ENCODE measurements at regions not wholly inside any gene's neighbourhood (a gene's known extent, or its start where the extent isn't known, plus 50 kb on each side); places are given as distances from the start of the nearest gene placed in this dataset.

DNA sequence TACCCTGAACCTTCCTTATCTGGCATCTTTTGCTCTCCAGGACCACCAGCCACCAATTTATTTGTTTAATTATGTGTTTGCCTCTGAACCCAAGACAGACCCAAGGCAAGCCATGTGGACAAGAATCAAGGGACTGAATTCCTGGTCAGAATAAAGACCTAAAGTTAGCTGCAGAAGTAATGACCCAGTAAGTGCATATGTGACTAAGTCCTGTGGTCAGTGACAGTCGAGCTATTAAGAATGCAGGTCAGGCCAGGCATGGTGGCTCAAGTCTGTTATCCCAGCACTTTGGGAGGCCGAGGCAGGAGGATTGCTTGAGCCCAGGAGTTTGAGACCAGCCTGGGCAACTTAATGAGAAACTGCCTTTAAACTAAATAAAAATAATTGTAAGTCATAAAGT is 139.4 kb downstream of the CCDC71L start:
- intact Hi-C loops (cut with DNase I; ENCODE audit: low total_unique reads), result no loop called here
- H3K4me3 ChIP-seq (ENCODE audit: low read depth, poor library complexity, severe bottlenecking), result no peak overlapping the region
- no peak for DNase-seq (ENCODE audit: low spot score in 2 of 2)
- 78 to 85% methylated on average over 2 of the region's 2 CpGs for WGBS, 2 donors
- TF ChIP-seq POLR2A (IDR thresholded peaks at IDR 0.05) (no peak), CTCF (IDR thresholded peaks at IDR 0.05) (no peak)

DNA sequence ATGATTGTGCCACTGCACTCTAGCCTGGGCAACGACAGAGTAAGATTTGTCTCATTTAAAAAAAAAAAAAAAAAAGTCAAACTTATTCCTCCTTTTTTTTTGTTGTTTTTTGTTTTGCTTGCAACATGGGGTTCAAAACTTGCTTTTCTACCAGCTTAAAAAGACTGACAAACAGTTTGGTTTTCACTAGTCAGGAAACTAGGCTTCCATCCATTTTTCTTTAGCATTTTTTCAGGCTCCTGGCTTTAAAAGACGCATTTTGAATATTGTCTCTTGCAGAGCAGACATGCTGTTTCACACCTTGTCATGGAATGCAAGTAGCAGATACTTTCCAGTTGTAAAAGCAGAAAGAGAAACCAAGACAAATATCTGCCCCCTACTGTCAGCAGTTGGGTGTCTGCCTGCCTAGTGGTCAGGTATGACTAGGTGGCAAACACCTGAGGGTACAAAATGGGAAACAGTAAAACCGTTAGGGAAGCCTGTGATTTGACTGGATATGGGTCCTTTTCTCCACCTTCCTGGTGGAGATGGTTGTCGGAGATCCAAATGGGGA is 139.9 kb downstream of the CCDC71L start:
- TF ChIP-seq CTCF (IDR thresholded peaks at IDR 0.05), result no peak
- TF ChIP-seq POLR2A (IDR thresholded peaks at IDR 0.05), result no peak
- intact Hi-C loops (cut with DNase I; ENCODE audit: low total_unique reads), result no loop called here
- H3K4me3 ChIP-seq (ENCODE audit: low read depth, poor library complexity, severe bottlenecking), result no peak overlapping the region
- no peak for DNase-seq (ENCODE audit: low spot score in 2 of 2)
- 76 to 83% methylated on average over 4 of the region's 4 CpGs for WGBS, 2 donors

- TF ChIP-seq CTCF (IDR thresholded peaks at IDR 0.05) (no peak), POLR2A (IDR thresholded peaks at IDR 0.05) (no peak)
- DNase-seq (ENCODE audit: low spot score in 2 of 2), result no peak
- intact Hi-C loops (cut with DNase I; ENCODE audit: low total_unique reads), result no loop called here
- 86 to 89% methylated on average over 6 of the region's 6 CpGs for WGBS, 2 donors
- no peak overlapping the region for H3K4me3 ChIP-seq (ENCODE audit: low read depth, poor library complexity, severe bottlenecking)
These were observed 142.0 kb downstream of the CCDC71L start for GRCh38 chr7:106518967-106519366.

- intact Hi-C loops (cut with DNase I; ENCODE audit: low total_unique reads), result no loop called here
- TF ChIP-seq POLR2A (IDR thresholded peaks at IDR 0.05) (no peak), CTCF (IDR thresholded peaks at IDR 0.05) (no peak)
- DNase-seq (ENCODE audit: low spot score in 2 of 2), result no peak
- no peak overlapping the region for H3K4me3 ChIP-seq (ENCODE audit: low read depth, poor library complexity, severe bottlenecking)
These were observed 142.7 kb downstream of the CCDC71L start for GRCh38 chr7:106518239-106518638.

DNA sequence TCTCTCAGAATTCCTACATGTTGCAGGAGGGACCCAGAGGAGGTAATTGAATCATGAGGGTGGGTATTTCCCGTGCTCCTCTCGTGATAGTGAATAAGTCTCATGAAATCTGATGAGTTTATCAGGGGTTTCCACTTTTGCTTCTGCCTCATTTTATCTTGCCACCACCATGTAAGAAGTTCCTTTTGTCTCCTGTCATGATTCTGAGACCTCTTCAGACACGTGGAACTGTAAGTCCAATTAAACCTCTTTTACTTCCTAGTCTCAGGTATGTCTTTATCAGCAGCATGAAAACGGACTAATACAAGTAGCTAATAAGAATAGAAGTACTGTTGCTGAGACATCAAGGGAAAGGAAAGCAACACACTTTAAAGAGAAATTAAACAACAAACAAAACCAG is 143.4 kb downstream of the CCDC71L start:
- no peak for TF ChIP-seq CTCF (IDR thresholded peaks at IDR 0.05)
- TF ChIP-seq POLR2A (IDR thresholded peaks at IDR 0.05), result no peak
- intact Hi-C loops (cut with DNase I; ENCODE audit: low total_unique reads), result no loop called here
- 85 to 91% methylated on average over 4 of the region's 4 CpGs for WGBS, 2 donors
- no peak for DNase-seq (ENCODE audit: low spot score in 2 of 2)
- H3K4me3 ChIP-seq (ENCODE audit: low read depth, poor library complexity, severe bottlenecking), result no peak overlapping the region

DNA sequence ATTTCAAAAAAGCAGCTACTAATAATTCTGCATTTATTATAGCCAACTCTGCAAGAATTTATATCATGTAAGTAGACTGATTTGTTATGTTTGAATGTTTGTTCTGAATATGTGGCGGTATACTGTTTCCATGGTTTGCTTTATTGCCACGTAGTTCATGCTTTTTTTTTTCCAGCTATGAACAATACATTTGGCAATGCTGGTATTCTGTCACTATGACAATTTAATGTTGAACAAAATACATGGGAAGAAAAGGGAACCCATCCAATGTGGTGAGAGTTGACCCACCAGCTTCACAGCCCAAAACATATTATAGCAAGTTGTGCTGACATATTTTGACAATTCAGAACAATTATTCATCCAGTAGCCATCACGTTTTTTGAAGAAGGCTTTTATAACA is 145.6 kb downstream of the CCDC71L start:
- no peak for DNase-seq (ENCODE audit: low spot score in 2 of 2)
- WGBS, 2 donors, result 33 to 36% methylated on average over 3 of the region's 3 CpGs
- intact Hi-C loops (cut with DNase I; ENCODE audit: low total_unique reads), result no loop called here
- TF ChIP-seq POLR2A (IDR thresholded peaks at IDR 0.05) (no peak), CTCF (IDR thresholded peaks at IDR 0.05) (no peak)
- no peak overlapping the region for H3K4me3 ChIP-seq (ENCODE audit: low read depth, poor library complexity, severe bottlenecking)
